ENCODE measurements at regions not wholly inside any gene's neighbourhood (a gene's known extent, or its start where the extent isn't known, plus 50 kb on each side); places are given as distances from the start of the nearest gene placed in this dataset.

GRCh38 chr4:104129243-104129642 lies 365.5 kb downstream of the CXXC4 start:
- TF ChIP-seq EZH2 (IDR thresholded peaks at IDR 0.05; ENCODE audit: low read length, unreplicated experiment) (no peak), CTCF (conservative IDR thresholded peaks at IDR 0.05; ENCODE audit: low read depth, low read length) (no peak), EZH2phosphoT487 (IDR thresholded peaks at IDR 0.05; ENCODE audit: borderline replicate concordance, low read length) (no peak)

Measured in PC-3 (cell line).